Endothelial cell of hepatic sinusoid (primary cell): ENCODE measurements at regions not wholly inside any gene's neighbourhood (a gene's known extent, or its start where the extent isn't known, plus 50 kb on each side); places are given as distances from the start of the nearest gene placed in this dataset.

Source experiments
- in situ Hi-C: cut with HindIII; loops from 2 replicates; pipeline ENCODE4 v1.10.0; 2017; ENCODE audit warnings: low sequenced_read_pairs

- in situ Hi-C loops = no loop called here
These were observed 111.2 kb upstream of the TMCC3 start for GRCh38 chr12:94761559-94761958.

- in situ Hi-C loops = no loop called here
These were observed 110.4 kb upstream of the TMCC3 start for GRCh38 chr12:94760786-94761185.

GRCh38 chr12:94756789-94757188 is 106.4 kb upstream of the TMCC3 start:
- in situ Hi-C loops = no loop called here

GRCh38 chr12:94755598-94755997 is 105.2 kb upstream of the TMCC3 start:
- in situ Hi-C loops = no loop called here

- in situ Hi-C loops = no loop called here
These were observed 104.3 kb upstream of the TMCC3 start for GRCh38 chr12:94754653-94755052.

GRCh38 chr12:94753036-94753679 is 102.8 kb upstream of the TMCC3 start:
- in situ Hi-C loops = no loop called here

- in situ Hi-C loops = no loop called here
These were observed 100.5 kb upstream of the TMCC3 start for GRCh38 chr12:94750864-94751263.

GRCh38 chr12:94749890-94750289 is 99.5 kb upstream of the TMCC3 start:
- in situ Hi-C loops = no loop called here

- in situ Hi-C loops = no loop called here
These were observed 99.1 kb upstream of the TMCC3 start for GRCh38 chr12:94749455-94749854.

- in situ Hi-C loops = no loop called here
These were observed 98.5 kb upstream of the TMCC3 start for GRCh38 chr12:94748726-94749421.

- in situ Hi-C loops = no loop called here
These were observed 95.2 kb upstream of the TMCC3 start for GRCh38 chr12:94745562-94745961.

- in situ Hi-C loops = no loop called here
These were observed 92.8 kb upstream of the TMCC3 start for GRCh38 chr12:94743174-94743573.

- in situ Hi-C loops = no loop called here
These were observed 90.4 kb upstream of the TMCC3 start for GRCh38 chr12:94740601-94741362.

- in situ Hi-C loops = no loop called here
These were observed 86.5 kb upstream of the TMCC3 start for GRCh38 chr12:94736820-94737219.

- in situ Hi-C loops = no loop called here
These were observed 85.6 kb upstream of the TMCC3 start for GRCh38 chr12:94736004-94736403.

- in situ Hi-C loops = no loop called here
These were observed 83.4 kb upstream of the TMCC3 start for GRCh38 chr12:94733727-94734126.

- in situ Hi-C loops = no loop called here
These were observed 82.1 kb upstream of the TMCC3 start for GRCh38 chr12:94732367-94732990.

- in situ Hi-C loops = no loop called here
These were observed 81.5 kb upstream of the TMCC3 start for GRCh38 chr12:94731733-94732360.

- in situ Hi-C loops = no loop called here
These were observed 80.5 kb upstream of the TMCC3 start for GRCh38 chr12:94730847-94731246.

GRCh38 chr12:94726236-94726835 is 76.0 kb upstream of the TMCC3 start:
- in situ Hi-C loops = no loop called here
